Lung (tissue), 11 donors: ENCODE measurements at regions not wholly inside any gene's neighbourhood (a gene's known extent, or its start where the extent isn't known, plus 50 kb on each side); places are given as distances from the start of the nearest gene placed in this dataset.

Experiments used
- ATAC-seq: fragments of 200-7000 bp; cut with Tn5 transposase; one replicate; pipeline ENCODE4 v1.9.1; 2020; ENCODE audit warnings: moderate number of reproducible peaks; ENCODE audit not compliant: insufficient read depth, low FRiP score
- DNase-seq, 3 donors: peaks; one replicate each; pipeline ENCODE4 v3.0.0-alpha.2; 2013 to 2017
- H3K27ac ChIP-seq, 2 donors: one replicate each; pipeline ENCODE4 v1.5.1; 2013; ENCODE audit warnings: mild to moderate bottlenecking in 2 of 2, moderate library complexity in 2 of 2, control low read depth in 1 of 2, inconsistent platforms in 1 of 2, low read depth in 1 of 2, low read length in 1 of 2
- H3K27me3 ChIP-seq, 3 donors: one replicate each; pipeline ENCODE4 v1.5.1; 2013; ENCODE audit warnings: low read length in 2 of 3; ENCODE audit not compliant: control insufficient read depth in 3 of 3, insufficient read depth in 3 of 3
- H3K36me3 ChIP-seq, 4 donors: one replicate each; pipeline ENCODE4 v1.5.1; 2013; ENCODE audit warnings: low read length in 4 of 4, mild to moderate bottlenecking in 1 of 4, moderate library complexity in 1 of 4; ENCODE audit not compliant: control insufficient read depth in 4 of 4, insufficient read depth in 4 of 4
- H3K4me1 ChIP-seq, 5 donors: one replicate each; pipeline ENCODE4 v1.5.1; 2013; ENCODE audit warnings: low read length in 5 of 5, mild to moderate bottlenecking in 2 of 5, moderate library complexity in 1 of 5; ENCODE audit not compliant: control insufficient read depth in 5 of 5, insufficient read depth in 5 of 5
- H3K4me3 ChIP-seq: one replicate; pipeline ENCODE4 v1.5.1; 2013; ENCODE audit warnings: mild to moderate bottlenecking, control low read depth, moderate library complexity
- H3K9ac ChIP-seq, 2 donors: one replicate each; pipeline ENCODE4 v1.5.1; 2013; ENCODE audit warnings: low read length in 2 of 2, control low read depth in 1 of 2; ENCODE audit not compliant: insufficient read depth in 1 of 2
- H3K9me3 ChIP-seq, 4 donors: one replicate each; pipeline ENCODE4 v1.5.1; 2013; ENCODE audit warnings: low read length in 3 of 4, mild to moderate bottlenecking in 1 of 4, moderate library complexity in 1 of 4; ENCODE audit not compliant: control insufficient read depth in 4 of 4, insufficient read depth in 3 of 4
- CTCF ChIP-seq: IDR thresholded peaks from 2 replicates; pipeline ENCODE4 v1.5.1; 2012; ENCODE audit warnings: mild to moderate bottlenecking; ENCODE audit errors: control extremely low read depth, extremely low read depth
- WGBS, 2 donors: extraction: QIAGEN DNeasy Blood & Tissue Kit; methylation state at CpG; one replicate each; pipeline ENCODE4 v1.1.7; 2013; 5-methylcytosine and 5-hydroxymethylcytosine counted together
- donor health status: control.
- donor health status: control.
- donor health status: Bipolar disorder and iron deficiency.
- donor health status: healthy.
- donor health status: DM: yes; HTN: yes; CAD: no.

- no peak for DNase-seq
Measured at GRCh38 chr5:124467745-124468144, 278.7 kb downstream of the ZNF608 start.

GRCh38 chr5:124466011-124466410, 280.4 kb downstream of the ZNF608 start:
- ATAC-seq (no peak), DNase-seq (peak in 1 of 3 donors; percentile 41)
- no peak overlapping the region for H3K9ac ChIP-seq
- no peak overlapping the region for H3K27ac ChIP-seq
- no peak for TF ChIP-seq CTCF
- no peaks in the 10 kb centered on the region for H3K36me3 ChIP-seq
- H3K27me3 ChIP-seq, result no peaks in the 10 kb centered on the region
- 83 to 90% methylated on average over 4 of the region's 4 CpGs for WGBS, 2 donors
- H3K4me3 ChIP-seq, result no peak overlapping the region
- H3K9me3 ChIP-seq, result no peaks in the 10 kb centered on the region
- H3K4me1 ChIP-seq, result peaks cover 0 to 9% (median 0%) of the 10 kb centered on the region in 5 donors

More at GRCh38 chr5:124467745-124468144, 278.7 kb downstream of the ZNF608 start:
- no peak for ATAC-seq
- Histone ChIP-seq H3K36me3 (no peaks in the 10 kb centered on the region), H3K27ac (no peak overlapping the region), H3K27me3 (no peaks in the 10 kb centered on the region), H3K4me3 (no peak overlapping the region), H3K9ac (no peak overlapping the region), H3K9me3 (no peaks in the 10 kb centered on the region), H3K4me1 (peaks cover 0 to 4% (median 0%) of the 10 kb centered on the region in 5 donors)
- TF ChIP-seq CTCF, result no peak
- WGBS, 2 donors, result 94 to 99% methylated on average over 1 of the region's 1 CpG

GRCh38 chr5:124463851-124464250, 282.6 kb downstream of the ZNF608 start:
- Histone ChIP-seq H3K27ac (no peak overlapping the region), H3K27me3 (no peaks in the 10 kb centered on the region), H3K36me3 (no peaks in the 10 kb centered on the region), H3K9me3 (peaks cover 0 to 4% (median 0%) of the 10 kb centered on the region in 4 donors), H3K4me3 (no peak overlapping the region), H3K9ac (no peak overlapping the region), H3K4me1 (peaks cover 0 to 29% (median 5%) of the 10 kb centered on the region in 5 donors)
- 84 to 94% methylated on average over 3 of the region's 3 CpGs for WGBS, 2 donors
- no peak for TF ChIP-seq CTCF
- no peak for ATAC-seq
- peak in 1 of 3 donors; percentile 28 for DNase-seq

- no peak for TF ChIP-seq CTCF
- Histone ChIP-seq H3K9ac (no peak overlapping the region), H3K36me3 (no peaks in the 10 kb centered on the region), H3K4me3 (no peak overlapping the region), H3K27ac (no peak overlapping the region), H3K9me3 (peaks cover 0 to 4% (median 0%) of the 10 kb centered on the region in 4 donors), H3K4me1 (peaks cover 0 to 37% (median 5%) of the 10 kb centered on the region in 5 donors), H3K27me3 (no peaks in the 10 kb centered on the region)
- no peak for ATAC-seq
- DNase-seq, result no peak
- WGBS, 2 donors, result 76 to 88% methylated on average over 4 of the region's 4 CpGs
Measured at GRCh38 chr5:124462751-124463150, 283.7 kb downstream of the ZNF608 start.
